GM12864 (cell line): ENCODE measurements at regions not wholly inside any gene's neighbourhood (a gene's known extent, or its start where the extent isn't known, plus 50 kb on each side); places are given as distances from the start of the nearest gene placed in this dataset.

Experiments
- DNase-seq: peaks from one replicate; pipeline ENCODE4 v3.0.0-alpha.2; 2011; ENCODE audit warnings: low read depth
- H3K4me3 ChIP-seq: 2 replicates; pipeline ENCODE4 v1.5.1; 2011; ENCODE audit warnings: mild to moderate bottlenecking, low read depth, low read length, control low read depth
- CTCF ChIP-seq: IDR thresholded peaks from 2 replicates; pipeline ENCODE4 v1.5.1; 2011; ENCODE audit warnings: low read depth, mild to moderate bottlenecking, moderate library complexity, low read length, control low read depth, inconsistent platforms; ENCODE audit errors: missing control alignments

- no peak for DNase-seq
- TF ChIP-seq CTCF, result no peak
- no peak overlapping the region for H3K4me3 ChIP-seq
Observed at GRCh38 chrX:112913807-112914206, 73.2 kb upstream of the AMOT start.

GRCh38 chrX:112910418-112910817, 69.8 kb upstream of the AMOT start:
- H3K4me3 ChIP-seq, result no peak overlapping the region
- TF ChIP-seq CTCF, result no peak
- DNase-seq, result no peak

GRCh38 chrX:112901869-112902725, 61.5 kb upstream of the AMOT start:
- DNase-seq, result no peak
- TF ChIP-seq CTCF, result no peak
- H3K4me3 ChIP-seq, result no peak overlapping the region

GRCh38 chrX:112896051-112896450, 55.4 kb upstream of the AMOT start:
- TF ChIP-seq CTCF, result no peak
- no peak overlapping the region for H3K4me3 ChIP-seq
- no peak for DNase-seq
